ENCODE measurements at regions not wholly inside any gene's neighbourhood (a gene's known extent, or its start where the extent isn't known, plus 50 kb on each side); places are given as distances from the start of the nearest gene placed in this dataset.
"Not testable (repeated sequence)": the region's sequence is repeated elsewhere in the genome, so short reads cannot be mapped to it uniquely, and the experiment has no call there.

DNA sequence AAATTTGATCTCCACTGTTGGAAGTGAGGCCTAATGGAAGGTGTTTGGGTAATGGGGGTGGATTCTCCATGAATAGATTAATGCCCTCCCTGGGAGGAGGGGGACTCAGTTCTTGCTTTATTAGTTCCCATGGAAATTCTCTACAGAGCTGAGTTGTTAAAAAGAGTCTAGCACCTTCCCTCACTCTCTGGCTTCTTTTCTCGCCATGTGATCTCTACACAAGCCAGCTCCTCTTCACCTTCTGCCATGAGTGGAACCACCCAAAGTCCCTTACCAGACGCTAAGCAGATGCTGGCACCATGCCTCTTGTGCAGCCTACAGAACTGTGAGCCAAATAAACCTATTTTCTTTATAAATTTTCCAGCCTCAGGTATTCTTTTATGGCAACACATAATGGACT, 465.8 kb upstream of the ANO5 start:
- no peak for DNase-seq

DNA sequence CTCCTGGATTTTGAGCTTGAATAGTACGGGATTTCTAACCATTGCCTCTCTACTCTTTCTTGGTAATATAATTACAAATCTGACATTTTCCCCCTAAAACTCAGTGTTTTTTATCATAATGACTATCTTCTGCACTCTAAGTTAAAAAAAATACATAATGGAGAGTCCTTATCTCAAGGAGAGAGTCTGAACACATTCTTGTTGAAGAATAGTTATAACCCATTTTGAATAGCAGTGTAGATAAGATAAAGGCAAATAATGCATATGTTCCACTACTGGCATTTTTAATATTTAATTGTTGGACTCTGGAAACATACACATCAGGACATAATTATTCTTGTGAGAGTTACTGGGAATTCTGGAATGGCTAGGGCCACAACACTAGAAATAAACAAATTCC, 456.5 kb upstream of the ANO5 start:
- no peak for DNase-seq

DNA sequence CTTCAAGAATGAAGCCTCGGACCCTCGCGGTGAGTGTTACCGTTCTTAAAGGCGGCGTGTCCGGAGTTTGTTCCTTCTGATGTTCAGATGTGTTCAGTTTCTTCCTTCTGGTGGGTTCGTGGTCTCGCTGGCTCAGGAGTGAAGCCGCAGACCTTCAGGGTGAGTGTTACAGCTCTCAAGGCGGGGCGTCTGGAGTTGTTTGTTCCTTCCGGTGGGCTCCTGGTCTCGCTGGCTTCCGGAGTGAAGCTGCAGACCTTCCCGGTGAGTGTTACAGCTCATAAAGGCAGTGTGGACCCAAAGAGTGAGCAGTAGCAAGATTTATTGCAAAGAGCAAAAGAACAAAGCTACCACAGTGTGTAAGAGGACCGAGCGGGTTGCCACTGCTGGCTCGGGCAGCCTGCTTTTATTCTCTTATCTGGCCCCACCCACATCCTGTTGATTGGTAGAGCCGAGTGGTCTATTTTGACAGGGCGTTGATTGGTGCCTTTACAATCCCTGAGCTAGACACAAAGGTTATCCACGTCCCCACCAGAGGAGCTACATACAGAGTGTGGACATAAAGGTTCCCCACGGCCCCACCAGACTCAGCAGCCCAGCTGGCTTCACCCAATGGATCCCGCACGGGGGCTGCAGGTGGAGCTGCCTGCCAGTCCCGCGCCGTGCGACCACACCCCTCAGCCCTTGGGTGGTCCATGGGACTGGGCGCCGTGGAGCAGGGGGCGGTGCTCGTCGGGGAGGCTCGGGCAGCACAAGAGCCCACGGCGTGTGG, 440.2 kb upstream of the ANO5 start:
- DNase-seq = not testable (repeated sequence)

DNA sequence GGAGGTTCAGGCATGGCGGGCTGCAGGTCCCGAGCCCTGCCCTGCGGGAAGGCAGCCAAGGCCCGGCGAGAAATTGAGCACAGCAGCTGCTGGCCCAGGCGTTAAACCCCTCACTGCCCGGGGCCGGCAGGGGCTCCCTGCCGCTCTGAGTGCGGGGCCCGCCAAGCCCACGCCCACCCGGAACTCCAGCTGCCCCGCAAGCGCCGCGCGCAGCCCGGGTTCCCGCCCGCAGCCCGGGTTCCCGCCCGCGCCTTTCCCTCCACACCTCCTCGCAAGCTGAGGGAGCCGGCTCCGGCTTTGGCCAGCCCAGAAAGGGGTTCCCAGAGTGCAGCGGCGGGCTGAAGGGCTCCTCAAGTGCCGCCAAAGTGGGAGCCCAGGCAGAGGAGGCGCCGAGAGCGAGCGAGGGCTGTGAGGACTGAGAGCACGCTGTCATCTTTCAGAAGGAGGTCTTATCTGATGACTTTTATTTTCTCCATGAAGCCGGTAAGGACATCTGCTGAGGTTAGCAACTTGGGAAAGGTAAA, 439.6 kb upstream of the ANO5 start:
- not testable (repeated sequence) for DNase-seq

DNA sequence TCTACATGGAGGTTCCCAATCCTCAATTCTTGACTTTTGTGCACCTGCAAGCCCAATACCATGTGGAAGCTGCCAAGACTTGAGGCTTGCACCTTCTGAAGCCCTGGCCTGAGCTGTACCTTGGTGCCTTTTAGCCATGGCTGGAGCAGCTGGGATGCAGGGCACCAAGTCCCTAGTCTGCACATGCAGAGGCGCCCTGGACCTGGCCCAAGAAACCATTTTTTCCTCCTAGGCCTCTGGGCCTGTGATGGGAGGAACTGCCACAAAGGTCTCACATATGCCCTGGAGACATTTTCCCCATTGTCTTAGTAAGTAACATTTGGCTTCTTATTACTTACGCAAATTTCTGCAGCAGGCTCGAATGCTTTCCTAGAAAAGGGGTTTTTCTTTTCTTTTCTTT, 431.9 kb upstream of the ANO5 start:
- DNase-seq = no peak

DNA sequence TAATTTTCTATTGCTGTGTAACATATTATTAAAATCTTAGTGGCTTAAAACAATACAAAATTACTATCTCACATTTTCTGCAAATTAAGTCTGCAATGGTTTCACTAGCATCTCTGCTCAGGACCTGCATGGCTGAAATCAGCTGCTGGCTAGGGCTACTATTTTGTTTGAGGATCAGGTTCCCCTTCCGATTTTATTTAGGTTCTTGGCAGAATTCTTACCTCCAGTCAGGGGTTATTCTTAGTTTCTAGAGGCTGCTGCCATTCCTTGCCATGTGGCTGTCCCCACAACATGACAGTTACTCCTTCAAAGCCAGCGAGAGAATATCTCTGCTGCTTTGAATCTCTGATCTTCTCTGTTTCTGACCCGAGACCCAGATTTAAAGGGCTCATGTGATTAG, 424.5 kb upstream of the ANO5 start:
- DNase-seq = no peak

DNA sequence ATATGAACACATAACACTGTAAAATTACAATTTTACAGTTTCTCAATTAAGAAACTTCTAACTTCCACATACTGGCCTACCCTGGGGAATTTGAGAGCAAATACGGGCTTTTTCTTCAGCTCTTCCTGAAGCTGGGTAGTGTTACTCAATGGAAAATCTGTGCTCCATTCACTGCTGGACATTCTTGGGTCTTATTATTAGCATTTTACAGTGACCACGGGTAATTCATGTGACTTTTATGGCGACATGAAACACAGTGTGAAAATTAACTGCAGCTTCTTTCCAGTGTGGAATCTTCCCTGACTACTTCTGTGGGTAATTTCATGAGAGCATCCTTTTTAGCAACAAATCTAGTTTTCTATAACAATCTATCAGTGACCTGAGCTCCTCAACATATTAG, 423.7 kb upstream of the ANO5 start:
- DNase-seq = no peak

DNA sequence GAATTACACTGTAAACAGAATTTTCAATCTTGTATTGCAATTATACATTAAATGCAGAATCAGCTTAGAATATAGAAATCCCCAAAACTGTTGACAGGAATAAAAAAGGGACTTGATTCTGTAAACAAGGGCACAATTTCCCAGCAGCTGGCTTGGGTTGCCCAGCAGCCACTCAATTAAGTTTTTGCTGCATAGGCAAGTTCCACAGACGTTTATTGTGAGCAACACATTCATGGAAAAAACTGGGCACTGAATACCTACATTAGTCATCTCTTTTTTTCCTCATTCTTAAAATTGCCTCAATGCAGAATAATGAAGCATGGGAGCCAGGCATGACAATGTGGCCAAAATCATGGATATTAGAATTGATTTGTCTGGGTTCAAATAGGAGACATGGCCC, 421.8 kb upstream of the ANO5 start:
- no peak for DNase-seq

DNA sequence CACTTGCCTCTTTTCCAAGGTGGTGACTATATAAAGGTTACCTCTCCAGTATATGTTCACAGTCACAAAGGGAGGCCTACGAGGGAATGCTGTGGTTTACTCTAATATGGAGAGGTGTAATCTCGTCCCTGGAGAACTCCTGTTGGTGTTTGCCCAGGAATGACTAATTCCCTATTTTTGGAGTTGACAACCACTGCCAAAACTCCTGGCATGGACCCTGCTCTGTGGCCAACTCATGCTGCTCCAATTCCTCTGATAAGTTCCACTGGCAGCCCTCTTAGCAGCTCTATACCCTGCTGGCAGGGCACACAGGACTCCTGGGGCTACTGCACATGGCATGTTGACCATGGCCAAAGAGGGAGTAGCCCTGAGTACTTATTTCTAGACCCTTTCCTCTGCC, 418.7 kb upstream of the ANO5 start:
- no peak for DNase-seq

DNA sequence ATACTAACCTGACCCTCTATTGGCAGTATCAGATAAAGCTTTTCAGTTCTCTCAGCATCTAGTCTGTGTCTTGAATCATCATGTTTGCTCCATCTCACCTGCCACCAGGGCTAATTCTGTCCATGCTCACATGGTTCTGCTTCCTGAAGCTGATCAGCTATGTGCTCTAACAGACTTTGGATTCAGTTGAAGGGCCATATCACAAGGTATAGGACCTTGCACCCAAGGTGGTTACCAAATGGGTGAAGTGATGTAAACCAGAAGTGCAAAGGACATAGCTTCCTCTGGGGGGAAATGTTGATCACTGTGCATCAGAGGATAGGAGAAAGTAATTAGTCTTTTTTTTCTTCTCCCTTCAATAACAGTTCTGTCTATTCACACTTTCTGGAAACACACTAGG, 417.0 kb upstream of the ANO5 start:
- no peak for DNase-seq

DNA sequence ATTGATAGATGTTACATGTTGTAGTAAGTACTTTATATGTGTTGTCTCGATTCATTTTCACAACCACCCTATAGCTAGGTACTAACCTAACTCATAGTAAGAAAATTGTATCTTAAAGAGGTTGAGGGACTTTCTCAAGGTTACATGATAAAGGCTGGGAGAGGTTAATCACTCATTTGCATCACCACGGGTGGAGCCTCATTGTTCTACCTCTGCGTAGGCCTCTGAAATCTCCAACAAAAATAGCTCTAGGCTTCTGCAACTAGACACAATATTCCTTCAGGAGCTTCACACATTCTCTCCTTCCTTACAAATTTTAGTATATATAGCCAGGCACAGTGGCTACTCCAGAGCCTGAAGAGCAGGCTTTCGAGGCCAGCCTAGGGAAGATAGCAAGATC, 408.9 kb upstream of the ANO5 start:
- no peak for DNase-seq

DNA sequence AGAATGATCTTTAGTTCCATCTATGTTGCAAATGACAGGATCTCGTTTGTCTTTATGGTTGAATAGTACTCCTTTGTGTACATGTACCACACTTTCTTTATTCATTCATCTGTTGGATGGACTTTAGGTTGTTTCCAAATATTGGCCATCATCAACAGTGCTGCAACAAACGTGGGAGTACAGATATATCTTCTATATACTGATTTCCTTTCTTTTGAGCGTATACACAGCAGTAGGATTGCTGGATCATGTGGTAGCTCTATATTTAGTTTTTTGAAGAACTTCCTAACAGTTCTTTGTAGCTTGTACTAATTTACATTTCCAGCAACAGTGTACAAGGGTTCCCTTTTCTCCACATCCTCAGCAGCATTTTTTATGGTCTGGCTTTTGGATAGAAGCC, 407.5 kb upstream of the ANO5 start:
- no peak for DNase-seq

DNA sequence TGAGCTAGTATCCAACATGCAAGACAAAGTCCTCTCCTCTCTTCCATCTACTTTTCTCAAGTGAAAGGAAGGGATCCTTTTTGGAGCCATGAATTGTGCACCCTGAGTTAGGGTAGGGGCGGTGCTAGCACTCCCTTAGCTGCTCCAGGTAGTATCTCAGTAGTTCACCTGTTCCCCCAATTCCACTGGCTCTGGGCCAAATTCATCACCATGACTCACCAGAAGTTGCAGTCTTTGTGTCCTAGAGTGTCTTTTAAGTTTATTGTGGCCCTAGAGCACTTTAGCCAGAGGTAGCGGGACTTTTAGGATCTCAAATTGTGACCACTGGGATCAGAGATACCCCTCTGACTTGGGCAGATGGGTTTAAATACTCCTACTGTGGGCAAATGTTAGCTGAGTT, 398.6 kb upstream of the ANO5 start:
- no peak for DNase-seq

DNA sequence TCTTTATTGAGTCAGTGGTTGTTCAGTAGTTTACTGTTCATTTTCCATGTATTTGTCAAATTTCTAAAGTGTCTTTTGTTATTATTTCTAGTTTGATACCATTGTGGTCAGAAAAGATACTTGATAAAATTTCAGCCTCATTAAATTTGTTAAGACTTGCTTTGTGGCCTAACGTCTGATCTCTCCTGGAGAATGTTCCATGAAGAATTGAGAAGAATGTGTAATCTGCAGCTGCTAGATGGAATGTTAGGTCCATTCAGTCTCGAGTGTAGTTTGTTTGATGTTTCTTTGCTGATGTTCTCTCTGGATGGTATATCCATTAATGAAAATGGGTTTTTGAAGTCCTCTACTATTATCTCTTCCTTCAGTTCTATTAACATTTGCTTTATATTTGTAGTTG, 394.7 kb upstream of the ANO5 start:
- no peak for DNase-seq

DNA sequence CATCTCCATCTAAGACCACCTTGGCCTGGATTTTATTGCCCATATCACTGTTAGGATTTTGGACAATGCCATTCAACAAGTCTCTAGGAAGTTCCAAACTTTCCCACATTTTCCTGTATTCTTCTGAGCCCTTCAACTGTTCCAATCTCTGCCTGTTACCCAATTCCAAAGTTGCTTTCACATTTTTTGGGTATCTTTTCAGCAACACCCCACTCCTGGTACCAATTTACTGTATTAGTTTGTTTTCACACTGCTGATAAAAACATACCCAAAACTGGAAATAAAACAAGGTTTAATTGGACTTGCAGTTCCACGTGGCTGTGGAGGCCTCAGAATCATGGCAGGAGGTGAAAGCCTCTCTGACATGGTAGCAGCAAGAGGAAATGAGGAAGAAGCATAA, 388.4 kb upstream of the ANO5 start:
- DNase-seq = not testable (repeated sequence)

DNA sequence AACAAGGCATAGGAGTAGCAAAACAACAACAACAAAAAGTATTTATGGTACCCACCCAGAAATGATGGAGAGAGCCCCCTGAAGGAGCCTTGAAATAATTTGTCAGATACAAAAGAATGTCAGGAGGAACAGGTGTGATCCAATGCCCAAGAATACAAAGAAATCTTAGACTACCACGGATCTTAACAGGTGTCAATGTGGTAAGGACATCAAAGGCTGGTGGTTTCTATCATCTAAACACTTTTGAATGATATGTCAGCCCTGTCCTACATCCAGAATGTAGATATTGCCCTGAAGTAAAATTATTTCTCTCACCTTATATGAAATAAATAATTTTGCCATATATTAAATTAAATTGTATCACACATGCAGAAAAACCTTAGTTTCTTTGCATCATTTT, 386.4 kb upstream of the ANO5 start:
- no peak for DNase-seq

DNA sequence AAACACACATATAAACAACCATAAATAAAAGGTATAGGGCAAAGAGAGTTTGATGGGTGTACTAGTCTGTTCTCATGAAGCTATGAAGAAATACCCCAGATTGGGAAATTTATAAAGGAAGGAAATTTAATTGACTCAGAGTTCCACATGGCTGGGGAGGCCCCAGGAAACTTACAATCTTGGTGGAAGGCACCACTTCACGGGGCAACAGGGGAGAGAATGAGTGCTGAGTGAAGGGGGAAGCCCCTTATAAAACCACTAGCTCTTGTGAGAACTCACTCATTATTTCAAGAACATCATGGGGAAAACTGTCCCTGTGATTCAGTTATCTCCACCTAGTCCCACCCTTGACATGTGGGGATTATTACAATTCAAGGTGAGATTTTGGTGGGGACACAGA, 385.9 kb upstream of the ANO5 start:
- peak; percentile 1 for DNase-seq

DNA sequence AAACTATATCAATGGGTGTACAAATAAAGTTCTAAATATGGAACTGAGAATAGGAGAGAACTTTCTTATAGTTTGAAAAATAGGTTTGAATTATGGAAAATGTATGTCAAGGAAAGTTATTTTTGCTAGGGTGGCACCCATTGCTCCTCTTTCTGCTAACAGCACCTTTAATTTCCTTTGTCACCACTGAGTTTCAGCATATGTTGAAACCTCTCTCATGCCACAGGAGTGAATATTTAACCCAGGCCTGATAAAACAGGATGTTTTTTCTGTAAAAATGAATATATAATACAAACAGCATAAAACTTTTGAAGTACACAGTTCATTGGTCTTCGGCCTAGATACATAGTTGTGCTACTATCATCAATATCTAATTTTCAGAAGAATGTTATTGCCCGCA, 385.5 kb upstream of the ANO5 start:
- no peak for DNase-seq

DNA sequence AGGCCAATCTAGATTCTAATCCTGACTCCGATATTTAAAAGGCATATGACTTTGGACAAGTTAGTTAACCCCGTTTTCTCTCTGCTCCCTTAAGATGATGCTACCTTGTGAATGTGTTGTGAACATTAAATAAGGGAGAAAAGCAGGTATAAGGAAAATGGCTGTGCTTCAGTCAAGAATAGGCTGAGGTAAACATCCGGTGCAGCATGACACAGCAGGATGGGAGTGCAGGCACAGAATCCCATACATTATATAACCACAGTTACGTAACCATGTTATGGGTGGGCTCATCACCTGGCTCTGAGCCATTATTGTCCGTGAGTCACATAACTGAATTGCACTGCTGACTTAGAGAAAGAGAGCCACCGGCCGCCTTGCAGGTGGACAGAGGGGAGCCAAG, 382.2 kb upstream of the ANO5 start:
- DNase-seq = no peak

DNA sequence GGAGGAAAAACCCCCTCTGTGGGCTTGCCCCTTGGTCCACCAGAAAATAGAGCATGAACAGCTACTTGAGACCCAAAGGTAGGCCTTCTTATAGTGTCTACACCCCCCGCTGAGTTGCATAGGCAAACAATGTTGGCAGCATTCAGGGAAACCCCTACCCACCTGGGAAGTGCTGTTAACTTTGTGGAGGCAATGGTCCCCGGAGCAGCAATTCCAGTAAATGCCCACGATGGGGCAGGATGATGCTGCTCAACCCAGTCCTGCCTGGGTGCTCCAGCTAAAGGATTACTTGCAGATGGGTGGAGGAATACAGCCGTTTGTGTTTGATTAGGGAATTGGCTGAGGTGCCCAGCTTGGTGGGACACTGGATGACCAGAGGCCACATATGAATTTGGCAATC, 381.3 kb upstream of the ANO5 start:
- no peak for DNase-seq

DNA sequence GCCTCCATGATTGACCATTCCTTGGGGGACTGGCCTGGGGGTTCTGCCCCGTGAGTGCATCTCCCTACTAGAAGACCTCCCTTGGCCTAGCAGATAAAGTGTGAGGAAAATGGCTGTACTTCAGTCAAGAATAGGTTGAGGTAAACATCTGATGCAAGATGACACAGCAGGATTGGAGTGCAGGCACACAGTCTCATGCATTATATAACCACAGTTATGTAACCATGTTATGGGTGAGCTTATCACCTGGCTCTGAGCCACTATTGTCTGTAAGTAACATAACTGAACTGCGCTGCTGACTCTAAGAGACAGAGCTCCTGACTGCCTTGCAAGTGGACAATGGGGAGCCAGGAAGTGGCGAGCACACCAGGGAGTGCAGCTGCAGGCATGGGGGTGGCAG, 378.7 kb upstream of the ANO5 start:
- DNase-seq = peak; percentile 0

DNA sequence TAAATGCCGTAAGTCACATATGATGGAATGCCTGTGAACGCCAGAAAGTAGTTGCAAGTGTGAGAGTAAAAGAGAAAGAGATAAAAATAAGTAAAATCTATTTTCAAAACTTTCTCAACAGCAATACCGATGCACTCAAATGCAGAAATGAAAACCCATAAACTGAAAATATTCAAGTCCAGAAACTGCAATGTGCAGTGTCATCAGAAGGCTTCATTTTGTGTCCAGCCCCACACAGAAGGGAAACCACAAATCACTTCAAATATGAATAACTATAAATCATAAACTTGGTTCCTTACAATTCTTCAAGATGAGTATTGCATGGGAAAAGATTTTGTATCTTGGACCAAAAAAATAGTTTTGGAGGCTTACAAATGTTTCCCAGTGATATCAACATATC, 375.2 kb upstream of the ANO5 start:
- no peak for DNase-seq

DNA sequence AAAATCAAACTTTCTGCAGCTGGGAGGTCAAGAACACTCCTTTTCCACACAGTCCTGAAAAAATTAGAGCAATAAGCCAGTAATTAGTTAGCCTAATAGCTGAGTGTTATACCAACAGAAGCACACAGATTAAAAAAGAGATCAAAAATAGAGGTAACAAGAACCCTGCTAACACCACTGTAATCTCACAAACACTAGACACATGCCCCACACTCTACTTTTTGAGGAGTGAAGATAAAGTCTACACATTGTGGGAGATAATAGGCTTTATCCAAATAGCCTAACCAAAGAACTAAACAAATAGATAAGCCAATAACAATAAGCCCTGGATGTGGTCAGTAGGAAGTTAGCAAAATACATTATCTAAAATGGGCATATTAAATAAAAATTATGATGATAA, 372.7 kb upstream of the ANO5 start:
- DNase-seq = no peak

DNA sequence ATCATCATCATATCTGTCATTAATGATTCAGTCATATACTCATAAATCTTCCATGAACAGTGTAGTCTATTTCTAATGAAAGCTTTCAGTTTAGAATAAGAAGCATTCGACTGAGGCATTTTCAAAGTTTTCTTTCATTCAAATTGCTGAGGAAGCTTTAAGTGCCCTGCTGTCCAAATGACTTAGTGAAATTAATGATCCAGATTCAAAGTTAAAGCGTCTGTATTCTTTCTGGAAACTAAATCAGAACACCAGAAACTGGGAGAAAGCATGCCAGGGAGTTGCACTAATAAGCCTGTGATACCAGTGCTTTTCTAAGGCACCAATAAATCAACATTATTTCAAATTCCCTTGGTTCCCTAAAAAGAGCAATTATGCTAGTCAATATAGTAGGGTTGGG, 367.8 kb upstream of the ANO5 start:
- DNase-seq = no peak

DNA sequence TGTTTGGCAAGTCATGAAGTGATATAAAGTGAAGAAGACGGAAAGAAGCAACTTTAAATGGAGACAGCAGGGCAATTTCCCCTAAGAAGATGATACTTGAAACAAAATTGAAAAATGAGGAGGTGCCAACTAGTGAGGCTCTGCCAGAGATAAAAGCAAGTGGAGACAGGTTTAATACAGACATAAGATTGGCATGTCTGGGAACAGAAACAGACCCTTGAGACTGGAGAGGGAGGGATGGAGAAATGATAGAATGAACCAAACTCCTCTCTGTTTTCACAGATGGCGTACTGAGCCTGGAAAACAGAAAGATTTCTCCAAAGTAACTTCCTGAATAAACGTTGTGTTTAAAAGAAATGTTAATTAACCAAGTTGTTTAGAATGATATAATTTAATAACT, 354.5 kb upstream of the ANO5 start:
- no peak for DNase-seq

Measured in GF-D8 (cell line).